ENCODE measurements at regions not wholly inside any gene's neighbourhood (a gene's known extent, or its start where the extent isn't known, plus 50 kb on each side); places are given as distances from the start of the nearest gene placed in this dataset.

GRCh38 chr13:71320452-71320851 is 546.6 kb downstream of the DACH1 start:
- 63 to 85% (median 75%) methylated on average over 1 of the region's 1 CpG for WGBS, 4 donors
- no peak for DNase-seq
- Histone ChIP-seq H3K36me3 (replicated peaks in 1 of 2) (no peaks in the 10 kb centered on the region), H3K4me1 (replicated peaks in 1 of 2) (no peaks in the 10 kb centered on the region), H3K9me3 (replicated peaks in 1 of 3) (no peaks in the 10 kb centered on the region), H3K27ac (no peak overlapping the region), H3K27me3 (no peaks in the 10 kb centered on the region), H3K4me3 (no peak overlapping the region)
- TF ChIP-seq POLR2A (IDR thresholded peaks at IDR 0.05) (no peak), CTCF (IDR thresholded peaks at IDR 0.05) (no peak)
- intact Hi-C loops (cut with DNase I): no loop called here

GRCh38 chr13:71316792-71317363 is 550.1 kb downstream of the DACH1 start:
- TF ChIP-seq CTCF (IDR thresholded peaks at IDR 0.05): no peak
- no peak for TF ChIP-seq POLR2A (IDR thresholded peaks at IDR 0.05)
- Histone ChIP-seq H3K27me3 (no peaks in the 10 kb centered on the region), H3K27ac (no peak overlapping the region), H3K36me3 (replicated peaks in 1 of 2) (no peaks in the 10 kb centered on the region), H3K4me3 (no peak overlapping the region), H3K4me1 (replicated peaks in 1 of 2) (no peaks in the 10 kb centered on the region), H3K9me3 (replicated peaks in 1 of 3) (no peaks in the 10 kb centered on the region)
- no peak for DNase-seq
- 52 to 67% (median 58%) methylated on average over 3 of the region's 3 CpGs for WGBS, 4 donors
- intact Hi-C loops (cut with DNase I): no loop called here

GRCh38 chr13:71312923-71313322 is 554.1 kb downstream of the DACH1 start:
- H3K27ac ChIP-seq: no peak overlapping the region
- H3K4me1 ChIP-seq (replicated peaks in 1 of 2): no peaks in the 10 kb centered on the region
- TF ChIP-seq POLR2A (IDR thresholded peaks at IDR 0.05): no peak
- no peak for TF ChIP-seq CTCF (IDR thresholded peaks at IDR 0.05)
- H3K9me3 ChIP-seq (replicated peaks in 1 of 3): no peaks in the 10 kb centered on the region
- H3K27me3 ChIP-seq: no peaks in the 10 kb centered on the region
- H3K4me3 ChIP-seq: no peak overlapping the region
- no peaks in the 10 kb centered on the region for H3K36me3 ChIP-seq (replicated peaks in 1 of 2)
- intact Hi-C loops (cut with DNase I): no loop called here
- no peak for DNase-seq

- H3K9me3 ChIP-seq (replicated peaks in 1 of 3): no peaks in the 10 kb centered on the region
- no peak for TF ChIP-seq POLR2A (IDR thresholded peaks at IDR 0.05)
- TF ChIP-seq CTCF (IDR thresholded peaks at IDR 0.05): no peak
- intact Hi-C loops (cut with DNase I): no loop called here
- no peak overlapping the region for H3K4me3 ChIP-seq
- WGBS, 4 donors: 71 to 80% (median 75%) methylated on average over 4 of the region's 4 CpGs
- no peaks in the 10 kb centered on the region for H3K27me3 ChIP-seq
- H3K4me1 ChIP-seq (replicated peaks in 1 of 2): no peaks in the 10 kb centered on the region
- DNase-seq: no peak
- no peak overlapping the region for H3K27ac ChIP-seq
- no peaks in the 10 kb centered on the region for H3K36me3 ChIP-seq (replicated peaks in 1 of 2)
These were observed 557.1 kb downstream of the DACH1 start for GRCh38 chr13:71309905-71310304.
